GM12874 (cell line): ENCODE measurements at regions not wholly inside any gene's neighbourhood (a gene's known extent, or its start where the extent isn't known, plus 50 kb on each side); places are given as distances from the start of the nearest gene placed in this dataset.

Source experiments
- CTCF ChIP-seq: IDR thresholded peaks from 2 replicates; pipeline ENCODE4 v1.5.1; 2011; ENCODE audit warnings: low read depth, mild to moderate bottlenecking, control low read depth, low read length, moderate library complexity; ENCODE audit not compliant: insufficient read depth

- no peak for TF ChIP-seq CTCF
Observed at GRCh38 chr13:85694992-85695391, 104.2 kb downstream of the SLITRK6 start.

GRCh38 chr13:85693889-85694511 lies 105.2 kb downstream of the SLITRK6 start:
- TF ChIP-seq CTCF = no peak

GRCh38 chr13:85690368-85690767 lies 108.9 kb downstream of the SLITRK6 start:
- TF ChIP-seq CTCF = no peak

GRCh38 chr13:85685436-85685835 lies 113.8 kb downstream of the SLITRK6 start:
- TF ChIP-seq CTCF = no peak

- TF ChIP-seq CTCF = no peak
Observed at GRCh38 chr13:85675151-85675907, 123.9 kb downstream of the SLITRK6 start.

GRCh38 chr13:85671336-85671735 lies 127.9 kb downstream of the SLITRK6 start:
- TF ChIP-seq CTCF = no peak

- TF ChIP-seq CTCF = no peak
Observed at GRCh38 chr13:85666356-85666755, 132.9 kb downstream of the SLITRK6 start.
